SU-DHL-6 (cell line): ENCODE measurements at regions not wholly inside any gene's neighbourhood (a gene's known extent, or its start where the extent isn't known, plus 50 kb on each side); places are given as distances from the start of the nearest gene placed in this dataset.

Source experiments
- H2AFZ ChIP-seq: fragments of 200-600 bp; sonication (generic); 2 replicates; pipeline ENCODE4 v1.6.1; 2014; ENCODE audit warnings: low read depth, mild to moderate bottlenecking, moderate library complexity, mixed read lengths, antibody characterized with exemption, low read length; ENCODE audit not compliant: severe bottlenecking
- H3F3A ChIP-seq: fragments of 200-600 bp; shearing (Covaris generic); 2 replicates; pipeline ENCODE4 v1.6.0; 2016; ENCODE audit warnings: antibody characterized with exemption, mild to moderate bottlenecking; ENCODE audit not compliant: insufficient read depth
- H3K27ac ChIP-seq: fragments of 200-600 bp; sonication (generic); 2 replicates; pipeline ENCODE4 v1.5.1; 2016; ENCODE audit warnings: low read depth, mild to moderate bottlenecking, low read length, moderate library complexity, mixed read lengths
- H3K27me3 ChIP-seq: fragments of 200-600 bp; sonication (generic), shearing (Covaris generic); 2 replicates; pipeline ENCODE4 v1.6.0; 2014; ENCODE audit warnings: mild to moderate bottlenecking, low read length
- H3K36me3 ChIP-seq: fragments of 200-600 bp; sonication (generic); 2 replicates; pipeline ENCODE4 v1.6.1; 2014; ENCODE audit warnings: mild to moderate bottlenecking, low read length, mixed read lengths
- H3K4me2 ChIP-seq: fragments of 300-600, 200-600 bp; shearing (Covaris generic), sonication (generic); 2 replicates; pipeline ENCODE4 v1.6.0; 2014; ENCODE audit warnings: low read length, low read depth, mild to moderate bottlenecking; ENCODE audit not compliant: poor library complexity, severe bottlenecking
- H3K4me3 ChIP-seq: fragments of 200-600 bp; sonication (generic); 2 replicates; pipeline ENCODE4 v1.5.1; 2014; ENCODE audit warnings: antibody characterized with exemption, low read length, mild to moderate bottlenecking, mixed read lengths; ENCODE audit not compliant: insufficient read depth, poor library complexity, severe bottlenecking
- H3K79me2 ChIP-seq: fragments of 200-600 bp; sonication (generic); 2 replicates; pipeline ENCODE4 v1.6.1; 2014; ENCODE audit warnings: mild to moderate bottlenecking, low read length, moderate library complexity; ENCODE audit not compliant: insufficient read depth
- H3K9ac ChIP-seq: fragments of 200-600 bp; sonication (generic); 2 replicates; pipeline ENCODE4 v1.7.0; 2014; ENCODE audit warnings: mild to moderate bottlenecking, low read length
- H3K9me2 ChIP-seq: fragments of 200-600 bp; sonication (generic); replicated peaks from 2 replicates; pipeline ENCODE4 v1.6.1; 2014; ENCODE audit warnings: low read length; ENCODE audit not compliant: insufficient read depth
- H3K9me3 ChIP-seq: fragments of 200-600 bp; sonication (generic); 2 replicates; pipeline ENCODE4 v1.6.1; 2014; ENCODE audit warnings: low read length, mixed read lengths; ENCODE audit not compliant: insufficient read depth
- H4K20me1 ChIP-seq: fragments of 200-600 bp; sonication (generic); 2 replicates; pipeline ENCODE4 v1.6.1; 2014; ENCODE audit warnings: low read depth, mild to moderate bottlenecking, antibody characterized with exemption, low read length, moderate library complexity, mixed read lengths
- EZH2phosphoT487 ChIP-seq: fragments of 200-600 bp; sonication (generic), shearing (Covaris generic); conservative IDR thresholded peaks from 2 replicates; pipeline ENCODE4 v1.6.1; 2018; ENCODE audit warnings: mild to moderate bottlenecking, antibody characterized with exemption, low read length, moderate library complexity, mixed read lengths
- TF ChIP-seq, protein P1 (sequence below): fragments of 200-600 bp; sonication (generic); IDR thresholded peaks from one replicate; pipeline ENCODE4 v1.5.1; 2017; ENCODE audit warnings: antibody characterized with exemption, mild to moderate bottlenecking, low read length, moderate library complexity; ENCODE audit not compliant: insufficient read depth, poor library complexity, severe bottlenecking

DNA sequence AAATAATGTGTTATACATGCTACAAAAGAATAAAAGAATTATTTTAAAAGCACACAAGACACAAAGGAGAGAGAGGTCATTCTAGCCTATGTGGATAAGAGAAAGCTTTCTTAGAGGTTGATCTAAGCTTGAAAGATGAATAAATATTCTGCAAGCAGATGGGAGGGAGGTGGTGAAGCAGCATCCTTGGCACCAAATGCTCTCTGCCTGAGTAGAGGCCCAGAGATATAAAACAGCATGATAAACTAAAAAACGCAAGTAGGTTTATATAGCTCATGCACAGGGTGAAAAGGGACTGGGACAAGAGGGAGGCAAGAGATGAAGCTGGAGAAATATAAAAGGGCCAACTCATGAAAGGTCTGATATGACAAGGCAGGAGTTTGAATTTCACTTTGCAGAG is 283.2 kb upstream of the POU5F2 start:
- Histone ChIP-seq H3K4me2 (no peak overlapping the region), H4K20me1 (no peaks in the 10 kb centered on the region), H3K9ac (no peak overlapping the region), H3K79me2 (no peaks in the 10 kb centered on the region), H3K27ac (no peak overlapping the region), H2AFZ (no peak overlapping the region), H3K9me2 (no peaks in the 10 kb centered on the region), H3K36me3 (no peaks in the 10 kb centered on the region), H3F3A (no peaks in the 10 kb centered on the region), H3K27me3 (no peaks in the 10 kb centered on the region), H3K4me3 (no peak overlapping the region), H3K9me3 (no peaks in the 10 kb centered on the region)
- TF ChIP-seq EZH2phosphoT487 = no peak
- TF ChIP-seq, protein P1, sequence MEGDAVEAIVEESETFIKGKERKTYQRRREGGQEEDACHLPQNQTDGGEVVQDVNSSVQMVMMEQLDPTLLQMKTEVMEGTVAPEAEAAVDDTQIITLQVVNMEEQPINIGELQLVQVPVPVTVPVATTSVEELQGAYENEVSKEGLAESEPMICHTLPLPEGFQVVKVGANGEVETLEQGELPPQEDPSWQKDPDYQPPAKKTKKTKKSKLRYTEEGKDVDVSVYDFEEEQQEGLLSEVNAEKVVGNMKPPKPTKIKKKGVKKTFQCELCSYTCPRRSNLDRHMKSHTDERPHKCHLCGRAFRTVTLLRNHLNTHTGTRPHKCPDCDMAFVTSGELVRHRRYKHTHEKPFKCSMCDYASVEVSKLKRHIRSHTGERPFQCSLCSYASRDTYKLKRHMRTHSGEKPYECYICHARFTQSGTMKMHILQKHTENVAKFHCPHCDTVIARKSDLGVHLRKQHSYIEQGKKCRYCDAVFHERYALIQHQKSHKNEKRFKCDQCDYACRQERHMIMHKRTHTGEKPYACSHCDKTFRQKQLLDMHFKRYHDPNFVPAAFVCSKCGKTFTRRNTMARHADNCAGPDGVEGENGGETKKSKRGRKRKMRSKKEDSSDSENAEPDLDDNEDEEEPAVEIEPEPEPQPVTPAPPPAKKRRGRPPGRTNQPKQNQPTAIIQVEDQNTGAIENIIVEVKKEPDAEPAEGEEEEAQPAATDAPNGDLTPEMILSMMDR = no peak

DNA sequence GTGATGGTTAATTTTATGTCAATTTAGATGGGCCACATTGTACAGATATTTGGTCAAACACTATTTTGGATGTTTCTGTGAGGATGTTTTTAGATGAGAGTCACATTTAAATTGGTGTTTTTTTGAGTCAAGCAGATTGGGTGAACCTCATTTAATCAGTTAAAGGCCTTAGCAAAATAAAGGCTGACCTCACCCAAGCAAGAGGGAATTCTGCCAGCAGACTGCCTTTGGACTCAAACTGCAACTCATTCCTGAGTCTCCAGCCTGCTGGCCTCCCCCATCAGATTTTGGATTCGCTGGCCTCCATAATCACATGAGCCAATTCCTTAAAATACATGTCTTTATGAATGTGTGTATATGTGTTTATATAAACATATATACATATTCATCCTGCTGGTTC is 282.7 kb upstream of the POU5F2 start:
- Histone ChIP-seq H3K79me2 (no peaks in the 10 kb centered on the region), H3K36me3 (no peaks in the 10 kb centered on the region), H3K4me3 (no peak overlapping the region), H3F3A (no peaks in the 10 kb centered on the region), H3K27ac (no peak overlapping the region), H3K27me3 (no peaks in the 10 kb centered on the region), H3K9me2 (no peaks in the 10 kb centered on the region), H3K4me2 (no peak overlapping the region), H4K20me1 (no peaks in the 10 kb centered on the region), H2AFZ (no peak overlapping the region), H3K9me3 (no peaks in the 10 kb centered on the region), H3K9ac (no peak overlapping the region)
- TF ChIP-seq EZH2phosphoT487 = no peak
- TF ChIP-seq, protein P1 = no peak

DNA sequence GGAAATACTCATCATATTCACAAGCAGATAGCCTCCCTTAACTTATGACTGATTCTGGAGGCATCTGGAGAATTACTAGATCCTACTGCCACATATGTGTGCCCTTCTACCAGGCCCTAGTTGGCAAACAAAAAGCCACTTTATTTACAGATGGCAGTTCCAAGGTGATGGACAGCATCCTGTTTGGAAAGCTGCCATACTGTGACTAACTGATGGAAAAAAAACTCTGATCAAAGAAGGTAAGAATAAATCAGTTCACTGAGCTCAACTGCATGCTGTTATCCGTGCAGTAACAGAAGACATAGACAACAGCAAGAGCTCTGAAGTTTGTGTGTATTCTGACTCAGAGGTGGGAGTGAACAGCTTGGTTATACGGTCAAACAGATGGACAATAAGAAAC is 279.8 kb upstream of the POU5F2 start:
- no peaks in the 10 kb centered on the region for H3F3A ChIP-seq
- no peak overlapping the region for H3K9ac ChIP-seq
- H3K9me2 ChIP-seq = no peaks in the 10 kb centered on the region
- no peaks in the 10 kb centered on the region for H3K27me3 ChIP-seq
- TF ChIP-seq, protein P1 = no peak
- no peak for TF ChIP-seq EZH2phosphoT487
- H3K9me3 ChIP-seq = no peaks in the 10 kb centered on the region
- H3K79me2 ChIP-seq = no peaks in the 10 kb centered on the region
- no peak overlapping the region for H2AFZ ChIP-seq
- H3K4me3 ChIP-seq = no peak overlapping the region
- no peak overlapping the region for H3K27ac ChIP-seq
- no peaks in the 10 kb centered on the region for H4K20me1 ChIP-seq
- no peak overlapping the region for H3K4me2 ChIP-seq
- 0 out of 2 replicates have a peak, but pooled peaks cover 5% of the 10 kb centered on the region for H3K36me3 ChIP-seq
